Bronchial epithelial cell (primary cell): ENCODE measurements at regions not wholly inside any gene's neighbourhood (a gene's known extent, or its start where the extent isn't known, plus 50 kb on each side); places are given as distances from the start of the nearest gene placed in this dataset.

Experiments used
- DNase-seq: peaks from one replicate; pipeline ENCODE4 v3.0.0-alpha.2; 2010; ENCODE audit warnings: low read depth
- FAIRE-seq: peaks from 2 replicates; lab custom pipeline; 2011; peaks lifted over from hg19 to GRCh38; lab: Jason Lieb, UNC
- H3K27me3 ChIP-seq: 2 replicates; pipeline ENCODE4 v1.5.1; 2011; ENCODE audit warnings: low read length; ENCODE audit not compliant: control insufficient read depth, insufficient read depth
- H3K36me3 ChIP-seq: 2 replicates; pipeline ENCODE4 v1.5.1; 2011; ENCODE audit warnings: low read length; ENCODE audit not compliant: control insufficient read depth, insufficient read depth
- H3K4me3 ChIP-seq: 2 replicates; pipeline ENCODE4 v1.5.1; 2011; ENCODE audit warnings: mild to moderate bottlenecking, low read depth, low read length, control low read depth
- CTCF ChIP-seq: IDR thresholded peaks from 2 replicates; pipeline ENCODE4 v1.5.1; 2011; ENCODE audit warnings: mild to moderate bottlenecking, moderate library complexity, low read length, control low read depth, inconsistent platforms; ENCODE audit not compliant: insufficient read depth, severe bottlenecking

GRCh38 chr1:222065234-222065633, 323.3 kb upstream of the DUSP10 start:
- H3K36me3 ChIP-seq, result no peaks in the 10 kb centered on the region
- no peaks in the 10 kb centered on the region for H3K27me3 ChIP-seq
- no peak overlapping the region for H3K4me3 ChIP-seq
- FAIRE-seq, result no peak
- no peak for DNase-seq
- TF ChIP-seq CTCF, result no peak

- no peak for TF ChIP-seq CTCF
- FAIRE-seq (peak; percentile 36), DNase-seq (peak; percentile 55)
- H3K27me3 ChIP-seq, result no peaks in the 10 kb centered on the region
- no peak overlapping the region for H3K4me3 ChIP-seq
- H3K36me3 ChIP-seq, result no peaks in the 10 kb centered on the region
These were observed 322.7 kb upstream of the DUSP10 start for GRCh38 chr1:222064388-222065211.

- DNase-seq (no peak), FAIRE-seq (no peak)
These were observed 320.8 kb upstream of the DUSP10 start for GRCh38 chr1:222062640-222063039.

GRCh38 chr1:222061711-222062359, 319.9 kb upstream of the DUSP10 start:
- DNase-seq, result no peak
- no peak for FAIRE-seq
- TF ChIP-seq CTCF, result no peak

More at GRCh38 chr1:222062640-222063039, 320.8 kb upstream of the DUSP10 start:
- no peak for TF ChIP-seq CTCF
- Histone ChIP-seq H3K36me3 (no peaks in the 10 kb centered on the region), H3K4me3 (no peak overlapping the region), H3K27me3 (no peaks in the 10 kb centered on the region)

GRCh38 chr1:222060210-222060916, 318.5 kb upstream of the DUSP10 start:
- Histone ChIP-seq H3K36me3 (no peaks in the 10 kb centered on the region), H3K4me3 (no peak overlapping the region), H3K27me3 (no peaks in the 10 kb centered on the region)
- TF ChIP-seq CTCF, result no peak
- DNase-seq (no peak), FAIRE-seq (no peak)

More at GRCh38 chr1:222061711-222062359, 319.9 kb upstream of the DUSP10 start:
- H3K36me3 ChIP-seq, result no peaks in the 10 kb centered on the region
- H3K4me3 ChIP-seq, result no peak overlapping the region
- H3K27me3 ChIP-seq, result no peaks in the 10 kb centered on the region
